ENCODE measurements at regions not wholly inside any gene's neighbourhood (a gene's known extent, or its start where the extent isn't known, plus 50 kb on each side); places are given as distances from the start of the nearest gene placed in this dataset.

DNA sequence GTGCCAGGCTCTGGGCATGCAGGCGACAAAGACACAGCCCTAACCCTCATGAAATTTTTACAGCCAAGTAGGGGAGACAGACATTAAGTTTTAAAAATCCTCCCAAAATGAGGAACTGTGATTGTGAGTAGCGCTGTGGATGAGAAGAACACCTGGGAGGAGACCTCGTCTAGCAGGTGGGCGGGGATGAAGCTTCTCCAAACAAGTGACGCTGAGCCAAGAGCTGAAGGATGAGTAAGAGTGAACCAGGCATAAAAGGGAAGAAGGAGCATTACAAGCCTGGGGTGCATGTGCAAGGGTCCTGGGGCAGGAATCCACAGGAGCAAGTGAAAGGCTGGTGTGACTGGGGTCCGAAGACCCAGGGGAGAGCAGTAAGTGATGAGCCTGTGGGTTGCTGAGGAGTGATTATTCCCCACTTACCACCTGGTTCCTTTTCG lies 149.4 kb upstream of the HS3ST2 start:
- TF ChIP-seq, protein P1, sequence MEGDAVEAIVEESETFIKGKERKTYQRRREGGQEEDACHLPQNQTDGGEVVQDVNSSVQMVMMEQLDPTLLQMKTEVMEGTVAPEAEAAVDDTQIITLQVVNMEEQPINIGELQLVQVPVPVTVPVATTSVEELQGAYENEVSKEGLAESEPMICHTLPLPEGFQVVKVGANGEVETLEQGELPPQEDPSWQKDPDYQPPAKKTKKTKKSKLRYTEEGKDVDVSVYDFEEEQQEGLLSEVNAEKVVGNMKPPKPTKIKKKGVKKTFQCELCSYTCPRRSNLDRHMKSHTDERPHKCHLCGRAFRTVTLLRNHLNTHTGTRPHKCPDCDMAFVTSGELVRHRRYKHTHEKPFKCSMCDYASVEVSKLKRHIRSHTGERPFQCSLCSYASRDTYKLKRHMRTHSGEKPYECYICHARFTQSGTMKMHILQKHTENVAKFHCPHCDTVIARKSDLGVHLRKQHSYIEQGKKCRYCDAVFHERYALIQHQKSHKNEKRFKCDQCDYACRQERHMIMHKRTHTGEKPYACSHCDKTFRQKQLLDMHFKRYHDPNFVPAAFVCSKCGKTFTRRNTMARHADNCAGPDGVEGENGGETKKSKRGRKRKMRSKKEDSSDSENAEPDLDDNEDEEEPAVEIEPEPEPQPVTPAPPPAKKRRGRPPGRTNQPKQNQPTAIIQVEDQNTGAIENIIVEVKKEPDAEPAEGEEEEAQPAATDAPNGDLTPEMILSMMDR (conservative IDR thresholded peaks at IDR 0.05; ENCODE audit: low read depth, low read length): no peak
- no peak for TF ChIP-seq EZH2 (IDR thresholded peaks at IDR 0.05; ENCODE audit: borderline replicate concordance, low read depth, low read length, poor library complexity, severe bottlenecking)

Measured in A673 (cell line).